Heart right ventricle (tissue), 16 donors: ENCODE measurements at regions not wholly inside any gene's neighbourhood (a gene's known extent, or its start where the extent isn't known, plus 50 kb on each side); places are given as distances from the start of the nearest gene placed in this dataset.

ENCODE experiments used
- ATAC-seq, 8 donors: fragments of 200-7000 bp; cut with Tn5 transposase; one replicate each; pipeline ENCODE4 v1.9.1; 2020; ENCODE audit warnings: mild to moderate bottlenecking in 8 of 8, moderate library complexity in 8 of 8, moderate number of reproducible peaks in 1 of 8
- DNase-seq, 2 donors: peaks; one replicate each; pipeline ENCODE4 v3.0.0-alpha.2; 2020
- H3K27ac ChIP-seq, 10 donors: fragments of 200-600 bp; sonication (generic) in 2 of 10; one replicate each; pipeline versions ENCODE4 v1.5.0 to v1.8.0; 2020 to 2022; ENCODE audit warnings: mild to moderate bottlenecking in 3 of 10
- H3K27me3 ChIP-seq, 7 donors: fragments of 200-600 bp; one replicate each; pipeline ENCODE4 v1.8.0; 2021 to 2022; ENCODE audit warnings: mild to moderate bottlenecking in 2 of 7
- H3K36me3 ChIP-seq, 9 donors: fragments of 200-600 bp; sonication (generic) in 1 of 9; one replicate each; pipeline versions ENCODE4 v1.5.0 to v1.8.0; 2020 to 2022; ENCODE audit warnings: mild to moderate bottlenecking in 2 of 9
- H3K4me1 ChIP-seq, 9 donors: fragments of 200-600 bp; sonication (generic) in 1 of 9; one replicate each; pipeline versions ENCODE4 v1.5.0 to v1.8.0; 2020 to 2022; ENCODE audit warnings: mild to moderate bottlenecking in 4 of 9
- H3K4me3 ChIP-seq, 10 donors: fragments of 200-600 bp; sonication (generic) in 2 of 10; one replicate each; pipeline versions ENCODE4 v1.5.0 to v1.8.0; 2020 to 2022; ENCODE audit warnings: mild to moderate bottlenecking in 7 of 10, moderate library complexity in 2 of 10
- H3K9me3 ChIP-seq, 11 donors: fragments of 200-600 bp in 10 of 11; sonication (generic) in 2 of 11; one replicate each; pipeline versions ENCODE4 v1.5.0 to v1.8.0; 2013 to 2022; ENCODE audit warnings: mild to moderate bottlenecking in 2 of 11, control low read depth in 1 of 11, moderate library complexity in 1 of 11
- CTCF ChIP-seq, 9 donors: fragments of 200-600 bp; sonication (generic) in 2 of 9; IDR thresholded peaks; one replicate each; pipeline versions ENCODE4 v1.5.0 to v1.8.0; 2021 to 2022; ENCODE audit warnings: antibody characterized with exemption in 9 of 9, mild to moderate bottlenecking in 5 of 9, moderate library complexity in 1 of 9
- WGBS, 2 donors: extraction: QIAGEN DNeasy Blood & Tissue Kit; methylation state at CpG; one replicate each; pipeline ENCODE4 v1.1.7; 2013; ENCODE audit warnings: inconsistent platforms in 1 of 2; 5-methylcytosine and 5-hydroxymethylcytosine counted together
- intact Hi-C, 10 donors: fragments of 100-400 bp; cut with DNase I; formaldehyde crosslinking; loops; one replicate each; pipeline versions ENCODE4 v1.11.1 to v1.14.2; 2022
- donor health status: Arrhythmogenic right ventricular cardiomyopathy.
- donor health status: ischemic (EF 13 %, LVEDD 7.1; RV severe dilation, severe dysfunction).
- donor health status: healthy with polysubstance abuse.
- donor health status: DM: no; HTN: yes; CAD: no.
- donor health status: DM: no; HTN: no; CAD: no.
- donor health status: ischemic (EF 25% LVEDD 6.9; RV normal size, moderate dysfunction).
- donor health status: ischemic (EF 25% LVEDD 5.7; RV mildly dilated, moderate dysfunction).
- donor health status: healthy.
- donor health status: DM: yes; HTN: yes; CAD: no.
- donor health status: Ischemic cardiomyopathy.
- donor health status: ischemic (EF 35%, LVEDD 5.7; RV mildly dilated, moderate dysfunction).
- donor health status: nonischemic (EF 11% LVEDD 7.7; RV severe dilation, severe dysfunction).
- donor health status: DM: yes; HTN: yes; CAD: no.
- donor health status: PGD.
- donor health status: ischemic (EF 29% LVEDD 5.4; RV normal size, mild dysfunction).
- donor health status: nonischemic (EF 23%, LVEDD 6.1; RV moderate dilation, normal function).

DNA sequence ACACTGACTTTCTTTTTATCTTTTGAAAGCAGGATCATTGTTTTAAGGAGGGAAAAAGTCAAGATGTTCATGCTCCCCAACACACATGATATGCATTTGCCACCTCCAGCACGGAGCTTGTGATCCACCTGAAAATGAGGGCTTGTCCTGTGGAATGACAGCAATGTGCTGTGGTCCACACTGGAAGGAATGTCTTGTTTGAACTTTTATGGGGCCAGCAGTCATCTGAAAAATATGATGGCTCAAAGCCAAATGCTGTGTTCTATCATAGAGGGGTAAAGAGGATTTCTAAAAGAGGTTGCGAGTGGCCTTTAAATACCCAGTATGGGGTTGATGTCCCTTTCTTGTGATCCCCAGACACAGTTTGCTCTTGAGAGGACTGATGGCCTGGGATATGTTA lies 226.5 kb upstream of the SPRED2 start:
- no peaks in the 10 kb centered on the region for H3K4me1 ChIP-seq
- H3K36me3 ChIP-seq, result no peaks in the 10 kb centered on the region
- H3K9me3 ChIP-seq, result no peaks in the 10 kb centered on the region
- peaks cover 0 to 11% (median 3%) of the 10 kb centered on the region in 7 donors for H3K27me3 ChIP-seq
- intact Hi-C loops, result no loop called here
- H3K27ac ChIP-seq, result no peak overlapping the region
- 77 to 78% methylated on average over 2 of the region's 2 CpGs for WGBS, 2 donors
- DNase-seq, result no peak
- no peak for ATAC-seq
- H3K4me3 ChIP-seq, result no peak overlapping the region
- TF ChIP-seq CTCF (IDR thresholded peaks at IDR 0.05), result no peak

GRCh38 chr2:65658266-65658665 lies 225.9 kb upstream of the SPRED2 start:
- Histone ChIP-seq H3K36me3 (no peaks in the 10 kb centered on the region), H3K4me1 (no peaks in the 10 kb centered on the region), H3K27me3 (peaks cover 0 to 11% (median 3%) of the 10 kb centered on the region in 7 donors), H3K9me3 (no peaks in the 10 kb centered on the region), H3K4me3 (no peak overlapping the region), H3K27ac (no peak overlapping the region)
- intact Hi-C loops, result no loop called here
- ATAC-seq, result no peak
- TF ChIP-seq CTCF (IDR thresholded peaks at IDR 0.05), result no peak
- DNase-seq, result no peak
- 76 to 77% methylated on average over 3 of the region's 3 CpGs for WGBS, 2 donors

DNA sequence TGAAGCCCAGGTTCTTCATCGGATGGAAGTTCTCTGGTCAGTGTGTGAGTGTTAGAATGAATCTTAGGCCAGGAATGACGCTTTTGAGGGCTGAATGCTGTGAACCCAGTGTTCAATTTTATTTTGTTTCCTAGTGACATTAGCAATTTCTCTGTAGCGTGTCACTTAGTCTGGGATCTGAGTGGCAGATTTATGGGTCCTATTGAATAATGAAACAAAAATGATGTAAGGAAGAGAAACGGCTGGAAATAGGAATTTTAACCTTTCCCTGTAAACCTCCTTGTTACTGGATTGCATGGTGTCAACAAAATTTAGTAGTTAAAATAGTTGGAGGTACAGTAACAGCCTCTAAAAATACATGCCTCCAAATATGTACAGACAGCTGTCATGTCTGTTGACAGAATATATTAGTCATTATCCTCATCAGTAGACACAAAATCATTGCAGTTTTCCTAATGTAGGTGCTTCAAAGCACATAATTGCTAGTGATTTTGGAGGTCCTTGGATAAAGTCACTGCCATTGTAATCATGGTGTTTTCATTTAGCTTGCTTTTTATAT lies 223.8 kb upstream of the SPRED2 start:
- ATAC-seq, result no peak
- Histone ChIP-seq H3K4me3 (no peak overlapping the region), H3K9me3 (no peaks in the 10 kb centered on the region), H3K36me3 (no peaks in the 10 kb centered on the region), H3K27me3 (peaks cover 0 to 5% (median 0%) of the 10 kb centered on the region in 7 donors), H3K27ac (no peak overlapping the region), H3K4me1 (no peaks in the 10 kb centered on the region)
- no peak for TF ChIP-seq CTCF (IDR thresholded peaks at IDR 0.05)
- intact Hi-C loops, result no loop called here
- DNase-seq, result no peak
- WGBS, 2 donors, result 73 to 78% methylated on average over 4 of the region's 4 CpGs

DNA sequence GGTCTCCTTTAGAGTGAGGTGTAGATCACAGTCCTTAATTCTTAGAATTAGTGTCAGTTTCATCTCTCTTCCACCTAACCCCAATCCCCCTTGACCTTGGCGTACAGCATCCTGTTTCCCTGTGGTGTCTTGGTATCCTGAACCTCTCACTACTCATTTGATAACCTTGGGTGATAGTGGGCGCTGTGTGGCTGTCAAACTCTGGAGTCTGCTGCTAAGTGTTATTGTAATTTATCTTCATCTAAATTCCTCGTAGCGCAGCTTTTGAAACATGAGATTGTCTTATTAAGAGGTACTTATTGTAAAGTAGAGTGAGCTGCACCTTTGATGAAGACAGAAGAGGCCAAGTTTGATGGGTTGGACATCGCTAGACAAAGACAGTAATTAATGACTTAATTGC lies 222.6 kb upstream of the SPRED2 start:
- WGBS, 2 donors, result 74 to 75% methylated on average over 5 of the region's 5 CpGs
- Histone ChIP-seq H3K9me3 (no peaks in the 10 kb centered on the region), H3K4me3 (no peak overlapping the region), H3K4me1 (no peaks in the 10 kb centered on the region), H3K27ac (no peak overlapping the region), H3K36me3 (no peaks in the 10 kb centered on the region), H3K27me3 (peaks cover 0 to 5% (median 0%) of the 10 kb centered on the region in 7 donors)
- ATAC-seq (no peak), DNase-seq (no peak)
- no peak for TF ChIP-seq CTCF (IDR thresholded peaks at IDR 0.05)
- intact Hi-C loops, result no loop called here
